ENCODE measurements at regions not wholly inside any gene's neighbourhood (a gene's known extent, or its start where the extent isn't known, plus 50 kb on each side); places are given as distances from the start of the nearest gene placed in this dataset.

GRCh38 chr9:117775591-117775990 lies 71.4 kb downstream of the TLR4 start:
- POLR2A ChIA-PET = no interaction called here
- TF ChIP-seq CTCF (IDR thresholded peaks at IDR 0.05; ENCODE audit: low read depth, low read length) = no peak
- no peak for DNase-seq (ENCODE audit: low read depth, low spot score)
- H3K4me3 ChIP-seq (ENCODE audit: low read depth, low read length) = no peak overlapping the region
- no peak overlapping the region for H3K27ac ChIP-seq (ENCODE audit: low read depth, low read length)
- CTCF ChIA-PET = no interaction called here
- peaks cover 7% of the 10 kb centered on the region; the same call in 1 of the 2 replicates for H3K9me3 ChIP-seq (ENCODE audit: control insufficient read depth, insufficient read depth, low read length)
- H3K27me3 ChIP-seq (ENCODE audit: control insufficient read depth, insufficient read depth, low read length) = no peaks in the 10 kb centered on the region

- TF ChIP-seq CTCF (IDR thresholded peaks at IDR 0.05; ENCODE audit: low read depth, low read length) = no peak
- Histone ChIP-seq H3K27ac (ENCODE audit: low read depth, low read length) (no peak overlapping the region), H3K9me3 (ENCODE audit: control insufficient read depth, insufficient read depth, low read length) (peaks cover 14% of the 10 kb centered on the region), H3K27me3 (ENCODE audit: control insufficient read depth, insufficient read depth, low read length) (no peaks in the 10 kb centered on the region), H3K4me3 (ENCODE audit: low read depth, low read length) (no peak overlapping the region)
- POLR2A ChIA-PET = no interaction called here
- CTCF ChIA-PET = no interaction called here
- DNase-seq (ENCODE audit: low read depth, low spot score) = no peak
Observed at GRCh38 chr9:117777823-117778222, 73.6 kb downstream of the TLR4 start.

- Histone ChIP-seq H3K27me3 (ENCODE audit: control insufficient read depth, insufficient read depth, low read length) (no peaks in the 10 kb centered on the region), H3K27ac (ENCODE audit: low read depth, low read length) (no peak overlapping the region), H3K9me3 (ENCODE audit: control insufficient read depth, insufficient read depth, low read length) (peaks cover 13% of the 10 kb centered on the region), H3K4me3 (ENCODE audit: low read depth, low read length) (no peak overlapping the region)
- no peak for TF ChIP-seq CTCF (IDR thresholded peaks at IDR 0.05; ENCODE audit: low read depth, low read length)
- no peak for DNase-seq (ENCODE audit: low read depth, low spot score)
- ChIA-PET CTCF (no interaction called here), POLR2A (no interaction called here)
Observed at GRCh38 chr9:117779760-117780159, 75.6 kb downstream of the TLR4 start.

- Histone ChIP-seq H3K9me3 (ENCODE audit: control insufficient read depth, insufficient read depth, low read length) (peaks cover 12% of the 10 kb centered on the region), H3K27me3 (ENCODE audit: control insufficient read depth, insufficient read depth, low read length) (no peaks in the 10 kb centered on the region), H3K27ac (ENCODE audit: low read depth, low read length) (no peak overlapping the region), H3K4me3 (ENCODE audit: low read depth, low read length) (no peak overlapping the region)
- ChIA-PET CTCF (no interaction called here), POLR2A (no interaction called here)
- TF ChIP-seq CTCF (IDR thresholded peaks at IDR 0.05; ENCODE audit: low read depth, low read length) = 0 out of 2 replicates have a peak, but pooled peaks have one; percentile 12
- DNase-seq (ENCODE audit: low read depth, low spot score) = no peak
Observed at GRCh38 chr9:117782931-117783788, 79.0 kb downstream of the TLR4 start.

- ChIA-PET CTCF (no interaction called here), POLR2A (no interaction called here)
- Histone ChIP-seq H3K4me3 (ENCODE audit: low read depth, low read length) (no peak overlapping the region), H3K27me3 (ENCODE audit: control insufficient read depth, insufficient read depth, low read length) (no peaks in the 10 kb centered on the region), H3K27ac (ENCODE audit: low read depth, low read length) (no peak overlapping the region), H3K9me3 (ENCODE audit: control insufficient read depth, insufficient read depth, low read length) (peaks cover 12% of the 10 kb centered on the region)
- no peak for DNase-seq (ENCODE audit: low read depth, low spot score)
- no peak for TF ChIP-seq CTCF (IDR thresholded peaks at IDR 0.05; ENCODE audit: low read depth, low read length)
Observed at GRCh38 chr9:117783828-117784227, 79.6 kb downstream of the TLR4 start.
